ENCODE measurements at regions not wholly inside any gene's neighbourhood (a gene's known extent, or its start where the extent isn't known, plus 50 kb on each side); places are given as distances from the start of the nearest gene placed in this dataset.

DNA sequence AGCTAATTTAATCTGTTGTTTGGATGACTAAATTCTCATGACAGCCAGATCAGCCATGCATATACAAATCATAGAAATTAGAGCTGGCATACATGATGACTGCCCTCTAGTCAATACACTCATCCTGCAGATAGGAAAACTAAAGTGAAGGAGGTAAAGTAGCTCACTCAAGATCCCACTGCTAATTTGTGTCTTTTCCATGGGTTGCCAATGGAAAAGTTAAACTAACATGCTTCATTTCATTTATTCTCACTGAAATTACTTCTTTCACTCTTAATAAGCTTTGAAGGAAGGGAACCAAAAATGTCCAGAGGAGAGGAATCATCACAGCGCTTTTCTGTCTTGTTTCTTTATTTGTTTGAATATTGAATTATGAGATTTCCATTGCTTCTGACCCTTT is 308.2 kb downstream of the GJA1 start:
- TF ChIP-seq EP300 (IDR thresholded peaks at IDR 0.05) (no peak), POLR2A (IDR thresholded peaks at IDR 0.05) (no peak)

Data from ovary (tissue), 1 donor.